ENCODE measurements at regions not wholly inside any gene's neighbourhood (a gene's known extent, or its start where the extent isn't known, plus 50 kb on each side); places are given as distances from the start of the nearest gene placed in this dataset.

- Mint-ChIP-seq H3K27me3 (peaks cover 0 to 2% of the 10 kb centered on the region in 2 donors), H3K9me3 (no peaks in the 10 kb centered on the region), H3K4me1 (peaks cover 0 to 3% (median under 1%) of the 10 kb centered on the region in 4 donors), H3K4me3 (no peak overlapping the region), H3K36me3 (no peaks in the 10 kb centered on the region), H3K27ac (no peak overlapping the region)
- Histone ChIP-seq H3K4me3 (ENCODE audit: low read length in 2 of 2) (no peak overlapping the region), H3K4me1 (ENCODE audit: insufficient read depth, low read length) (no peaks in the 10 kb centered on the region), H3K36me3 (ENCODE audit: insufficient read depth, low read length) (no peaks in the 10 kb centered on the region), H3K27me3 (ENCODE audit: insufficient read depth, low read length) (no peaks in the 10 kb centered on the region), H3K9me3 (ENCODE audit: control insufficient read depth in 1 of 2, low read length in 2 of 2) (no peaks in the 10 kb centered on the region), H3K27ac (ENCODE audit: low read depth, low read length) (no peak overlapping the region)
- no peak for DNase-seq
- ChIA-PET CTCF (ENCODE audit: partially characterized antibody) (no interaction called here), POLR2A (ENCODE audit: partially characterized antibody) (no interaction called here)
- intact Hi-C loops (cut with micrococcal nuclease), result no loop called here
These were observed 161.1 kb upstream of the DPYD start for GRCh38 chr1:98081944-98082343.

GRCh38 chr1:98078596-98078995 lies 157.8 kb upstream of the DPYD start:
- no peaks in the 10 kb centered on the region for H3K27me3 ChIP-seq (ENCODE audit: insufficient read depth, low read length)
- Mint-ChIP-seq H3K4me1 (peaks cover 0 to 6% (median 1%) of the 10 kb centered on the region in 4 donors), H3K27ac (no peak overlapping the region), H3K4me3 (no peak overlapping the region), H3K27me3 (no peaks in the 10 kb centered on the region), H3K9me3 (no peaks in the 10 kb centered on the region), H3K36me3 (no peaks in the 10 kb centered on the region)
- DNase-seq, result no peak
- no peak overlapping the region for H3K4me3 ChIP-seq (ENCODE audit: low read length in 2 of 2)
- no peaks in the 10 kb centered on the region for H3K4me1 ChIP-seq (ENCODE audit: insufficient read depth, low read length)
- no peaks in the 10 kb centered on the region for H3K36me3 ChIP-seq (ENCODE audit: insufficient read depth, low read length)
- ChIA-PET POLR2A (ENCODE audit: partially characterized antibody) (no interaction called here), CTCF (ENCODE audit: partially characterized antibody) (no interaction called here)
- intact Hi-C loops (cut with micrococcal nuclease), result no loop called here
- no peak overlapping the region for H3K27ac ChIP-seq (ENCODE audit: low read depth, low read length)
- H3K9me3 ChIP-seq (ENCODE audit: control insufficient read depth in 1 of 2, low read length in 2 of 2), result no peaks in the 10 kb centered on the region

DNA sequence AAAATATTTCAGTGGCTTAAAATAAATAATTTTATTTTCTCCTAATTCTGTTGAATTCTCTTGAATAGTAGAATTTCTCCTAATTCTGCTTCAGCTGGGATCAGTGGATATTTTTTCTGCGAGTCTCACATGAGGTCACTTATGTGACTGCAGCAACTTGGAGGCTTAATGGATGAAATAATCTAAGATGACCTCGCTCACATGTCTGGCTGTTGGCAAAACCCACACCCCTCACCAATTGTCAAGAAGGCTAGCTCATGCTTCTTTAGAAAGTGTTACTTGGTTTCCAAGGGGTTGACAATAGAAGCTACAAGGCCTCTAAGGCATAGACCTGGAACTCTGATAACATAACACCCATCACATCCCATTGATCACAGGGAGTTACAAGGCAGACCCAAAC lies 156.9 kb upstream of the DPYD start:
- no peak overlapping the region for H3K4me3 Mint-ChIP-seq

DNA sequence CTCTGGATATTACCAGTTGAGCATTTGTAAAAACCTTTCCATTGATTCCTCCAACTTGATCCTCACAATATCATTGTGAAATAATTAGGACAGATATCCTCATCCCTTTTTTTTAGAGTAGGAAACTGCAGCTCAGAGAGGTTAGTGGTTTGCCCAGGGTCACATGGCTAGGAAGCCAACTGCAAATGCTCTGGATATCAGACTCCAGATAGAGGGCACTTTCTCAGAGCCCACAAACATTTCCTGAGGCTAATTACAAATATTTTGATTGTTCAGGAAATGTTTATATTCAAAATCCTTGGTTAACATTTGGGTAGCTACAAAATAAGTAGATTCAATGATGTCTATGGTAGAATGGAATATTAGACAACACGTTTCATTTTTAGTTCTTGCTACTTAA lies 154.8 kb upstream of the DPYD start:
- no peak for DNase-seq
- no peaks in the 10 kb centered on the region for H3K9me3 Mint-ChIP-seq
- Histone ChIP-seq H3K4me3 (ENCODE audit: low read length in 2 of 2) (no peak overlapping the region), H3K4me1 (ENCODE audit: insufficient read depth, low read length) (no peaks in the 10 kb centered on the region), H3K36me3 (ENCODE audit: insufficient read depth, low read length) (no peaks in the 10 kb centered on the region), H3K27me3 (ENCODE audit: insufficient read depth, low read length) (no peaks in the 10 kb centered on the region), H3K27ac (ENCODE audit: low read depth, low read length) (no peak overlapping the region), H3K9me3 (ENCODE audit: control insufficient read depth in 1 of 2, low read length in 2 of 2) (no peaks in the 10 kb centered on the region)
- ChIA-PET CTCF (ENCODE audit: partially characterized antibody) (interaction anchor here (1.7 kb wide), 1 partner anchor 21 kb away, joined by 3 read pairs; no protein-coding TSS in a partner anchor), POLR2A (ENCODE audit: partially characterized antibody) (no interaction called here)
- no peak overlapping the region for H3K4me3 Mint-ChIP-seq
- no peak overlapping the region for H3K27ac Mint-ChIP-seq
- intact Hi-C loops (cut with micrococcal nuclease), result no loop called here
- peaks cover 0 to 2% of the 10 kb centered on the region in 2 donors for H3K27me3 Mint-ChIP-seq
- H3K4me1 Mint-ChIP-seq, result peaks cover 0 to 6% (median 1%) of the 10 kb centered on the region in 4 donors
- H3K36me3 Mint-ChIP-seq, result no peaks in the 10 kb centered on the region

More for the DNA sequence above, 156.9 kb upstream of the DPYD start:
- no peaks in the 10 kb centered on the region for H3K27me3 ChIP-seq (ENCODE audit: insufficient read depth, low read length)
- no peaks in the 10 kb centered on the region for H3K4me1 ChIP-seq (ENCODE audit: insufficient read depth, low read length)
- H3K27ac ChIP-seq (ENCODE audit: low read depth, low read length), result no peak overlapping the region
- H3K27me3 Mint-ChIP-seq, result no peaks in the 10 kb centered on the region
- DNase-seq, result no peak
- no peak overlapping the region for H3K27ac Mint-ChIP-seq
- ChIA-PET POLR2A (ENCODE audit: partially characterized antibody) (no interaction called here), CTCF (ENCODE audit: partially characterized antibody) (no interaction called here)
- H3K9me3 ChIP-seq (ENCODE audit: control insufficient read depth in 1 of 2, low read length in 2 of 2), result no peaks in the 10 kb centered on the region
- H3K36me3 ChIP-seq (ENCODE audit: insufficient read depth, low read length), result no peaks in the 10 kb centered on the region
- H3K36me3 Mint-ChIP-seq, result no peaks in the 10 kb centered on the region
- peaks cover 0 to 6% (median 1%) of the 10 kb centered on the region in 4 donors for H3K4me1 Mint-ChIP-seq
- H3K4me3 ChIP-seq (ENCODE audit: low read length in 2 of 2), result no peak overlapping the region
- intact Hi-C loops (cut with micrococcal nuclease), result no loop called here
- H3K9me3 Mint-ChIP-seq, result no peaks in the 10 kb centered on the region

GRCh38 chr1:98073823-98074222 lies 153.0 kb upstream of the DPYD start:
- CTCF ChIA-PET (ENCODE audit: partially characterized antibody), result interaction anchor here (1.7 kb wide), 1 partner anchor 20 kb away, joined by 3 read pairs; no protein-coding TSS in a partner anchor
- Mint-ChIP-seq H3K4me3 (no peak overlapping the region), H3K9me3 (no peaks in the 10 kb centered on the region), H3K27ac (no peak overlapping the region), H3K36me3 (no peaks in the 10 kb centered on the region), H3K4me1 (peaks cover 0 to 6% (median 1%) of the 10 kb centered on the region in 4 donors), H3K27me3 (peaks cover 2 to 4% of the 10 kb centered on the region in 2 donors)
- H3K36me3 ChIP-seq (ENCODE audit: insufficient read depth, low read length), result no peaks in the 10 kb centered on the region
- H3K27me3 ChIP-seq (ENCODE audit: insufficient read depth, low read length), result no peaks in the 10 kb centered on the region
- no peaks in the 10 kb centered on the region for H3K4me1 ChIP-seq (ENCODE audit: insufficient read depth, low read length)
- H3K4me3 ChIP-seq (ENCODE audit: low read length in 2 of 2), result no peak overlapping the region
- intact Hi-C loops (cut with micrococcal nuclease), result no loop called here
- DNase-seq, result no peak
- no peak overlapping the region for H3K27ac ChIP-seq (ENCODE audit: low read depth, low read length)
- no peaks in the 10 kb centered on the region for H3K9me3 ChIP-seq (ENCODE audit: control insufficient read depth in 1 of 2, low read length in 2 of 2)
- POLR2A ChIA-PET (ENCODE audit: partially characterized antibody), result no interaction called here

GRCh38 chr1:98073106-98073505 lies 152.3 kb upstream of the DPYD start:
- ChIA-PET POLR2A (ENCODE audit: partially characterized antibody) (no interaction called here), CTCF (ENCODE audit: partially characterized antibody) (no interaction called here)
- Mint-ChIP-seq H3K4me3 (no peak overlapping the region), H3K27ac (no peak overlapping the region), H3K9me3 (no peaks in the 10 kb centered on the region), H3K27me3 (peaks cover 2 to 4% of the 10 kb centered on the region in 2 donors), H3K4me1 (peaks cover 0 to 6% (median 1%) of the 10 kb centered on the region in 4 donors), H3K36me3 (no peaks in the 10 kb centered on the region)
- Histone ChIP-seq H3K9me3 (ENCODE audit: control insufficient read depth in 1 of 2, low read length in 2 of 2) (no peaks in the 10 kb centered on the region), H3K27ac (ENCODE audit: low read depth, low read length) (no peak overlapping the region), H3K4me3 (ENCODE audit: low read length in 2 of 2) (no peak overlapping the region), H3K36me3 (ENCODE audit: insufficient read depth, low read length) (no peaks in the 10 kb centered on the region), H3K27me3 (ENCODE audit: insufficient read depth, low read length) (no peaks in the 10 kb centered on the region), H3K4me1 (ENCODE audit: insufficient read depth, low read length) (no peaks in the 10 kb centered on the region)
- DNase-seq, result no peak
- intact Hi-C loops (cut with micrococcal nuclease), result no loop called here

- ChIA-PET POLR2A (ENCODE audit: partially characterized antibody) (no interaction called here), CTCF (ENCODE audit: partially characterized antibody) (interaction anchor here (1.3 kb wide), 1 partner anchor 21 kb away, joined by 4 read pairs; no protein-coding TSS in a partner anchor)
- Mint-ChIP-seq H3K36me3 (no peaks in the 10 kb centered on the region), H3K4me3 (no peak overlapping the region), H3K4me1 (peaks cover 0 to 3% (median 1%) of the 10 kb centered on the region in 4 donors), H3K27ac (no peak overlapping the region), H3K27me3 (peaks cover 3 to 4% of the 10 kb centered on the region in 2 donors), H3K9me3 (no peaks in the 10 kb centered on the region)
- DNase-seq, result no peak
- Histone ChIP-seq H3K27me3 (ENCODE audit: insufficient read depth, low read length) (no peaks in the 10 kb centered on the region), H3K4me1 (ENCODE audit: insufficient read depth, low read length) (no peaks in the 10 kb centered on the region), H3K9me3 (ENCODE audit: control insufficient read depth in 1 of 2, low read length in 2 of 2) (no peaks in the 10 kb centered on the region), H3K27ac (ENCODE audit: low read depth, low read length) (no peak overlapping the region), H3K36me3 (ENCODE audit: insufficient read depth, low read length) (no peaks in the 10 kb centered on the region), H3K4me3 (ENCODE audit: low read length in 2 of 2) (no peak overlapping the region)
- intact Hi-C loops (cut with micrococcal nuclease), result no loop called here
These were observed 151.2 kb upstream of the DPYD start for GRCh38 chr1:98072047-98072446.

- H3K27ac ChIP-seq (ENCODE audit: low read depth, low read length), result no peak overlapping the region
- H3K27me3 ChIP-seq (ENCODE audit: insufficient read depth, low read length), result no peaks in the 10 kb centered on the region
- ChIA-PET CTCF (ENCODE audit: partially characterized antibody) (no interaction called here), POLR2A (ENCODE audit: partially characterized antibody) (no interaction called here)
- Mint-ChIP-seq H3K27ac (no peak overlapping the region), H3K36me3 (no peaks in the 10 kb centered on the region), H3K9me3 (no peaks in the 10 kb centered on the region), H3K4me3 (no peak overlapping the region), H3K27me3 (peaks cover 8 to 9% of the 10 kb centered on the region in 2 donors), H3K4me1 (no peaks in the 10 kb centered on the region)
- no peak for DNase-seq
- no peaks in the 10 kb centered on the region for H3K9me3 ChIP-seq (ENCODE audit: control insufficient read depth in 1 of 2, low read length in 2 of 2)
- no peak overlapping the region for H3K4me3 ChIP-seq (ENCODE audit: low read length in 2 of 2)
- intact Hi-C loops (cut with micrococcal nuclease), result no loop called here
- H3K4me1 ChIP-seq (ENCODE audit: insufficient read depth, low read length), result no peaks in the 10 kb centered on the region
- H3K36me3 ChIP-seq (ENCODE audit: insufficient read depth, low read length), result no peaks in the 10 kb centered on the region
These were observed 147.2 kb upstream of the DPYD start for GRCh38 chr1:98068016-98068415.

All from CD4-positive, alpha-beta memory T cell (primary cell).